Liver (tissue), 1 donor: ENCODE measurements at regions not wholly inside any gene's neighbourhood (a gene's known extent, or its start where the extent isn't known, plus 50 kb on each side); places are given as distances from the start of the nearest gene placed in this dataset. TPM values are rescaled to one million over a fixed set of nuclear protein-coding genes. Genes with fewer than 3 reads are reported as not detected.

Source experiments
- small RNA-seq: library from RNA; depleted of rRNA; stranded (forward); fragments of <200 nt; gene quantifications from one replicate; pipeline ENCODE3, GENCODE V24; 2014

Small RNA genes in the stretch of these regions (small RNA-seq; reads per million reads assigned to genes)
- not detected for gene RN7SL28P
